IMR-90 (cell line): ENCODE measurements at regions not wholly inside any gene's neighbourhood (a gene's known extent, or its start where the extent isn't known, plus 50 kb on each side); places are given as distances from the start of the nearest gene placed in this dataset.

Experiments
- ATAC-seq: fragments of 200-7000 bp; cut with Tn5 transposase; 2 replicates; pipeline ENCODE4 v1.9.1; 2020; ENCODE audit warnings: low read depth, mild to moderate bottlenecking, moderate library complexity
- BruUV-seq: library from RNA; stranded (reverse); fragments of 400-500 nt; replicated peaks from 2 replicates; lab custom pipeline; 2021; lab: Mats Ljungman, UMichigan
- CTCF ChIA-PET: fragments of 300-600 bp; formaldehyde crosslinking; extraction: SDS; loops from one replicate; lab custom pipeline; 2021; ENCODE audit warnings: antibody characterized with exemption; lab: Yijun Ruan, JAX
- POLR2A ChIA-PET: fragments of 300-600 bp; sonication (Branson Sonifier 250); formaldehyde crosslinking; loops from one replicate; lab custom pipeline; 2022; ENCODE audit warnings: antibody characterized with exemption; ENCODE audit not compliant: unreplicated experiment; lab: Charles Lee
- DNase-seq: peaks from one replicate; pipeline ENCODE4 v3.0.0; 2013
- H2AFZ ChIP-seq: replicated peaks from 2 replicates; pipeline ENCODE3; 2013; ENCODE audit warnings: low read length, mild to moderate bottlenecking; ENCODE audit not compliant: poor library complexity
- H2AK5ac ChIP-seq: 2 replicates; pipeline ENCODE4 v1.6.1; 2013; ENCODE audit warnings: low read depth, low read length, inconsistent platforms
- H2AK9ac ChIP-seq: replicated peaks from 2 replicates; pipeline ENCODE3; 2013; ENCODE audit warnings: mild to moderate bottlenecking, low read depth, low read length, moderate library complexity; ENCODE audit not compliant: poor library complexity
- H2BK120ac ChIP-seq: 2 replicates; pipeline ENCODE4 v1.6.1; 2013; ENCODE audit warnings: low read depth, low read length, inconsistent platforms
- H2BK15ac ChIP-seq: 3 replicates; pipeline ENCODE4 v1.6.1; 2013; ENCODE audit warnings: low read depth, low read length, inconsistent platforms
- H2BK20ac ChIP-seq: 2 replicates; pipeline ENCODE4 v1.6.1; 2013; ENCODE audit warnings: low read depth, mild to moderate bottlenecking, inconsistent platforms, low read length, moderate library complexity
- H2BK5ac ChIP-seq: 2 replicates; pipeline ENCODE4 v1.6.1; 2013; ENCODE audit warnings: mild to moderate bottlenecking, low read depth, low read length, inconsistent platforms; ENCODE audit not compliant: poor library complexity, severe bottlenecking
- H3K14ac ChIP-seq: replicated peaks from 2 replicates; pipeline ENCODE4 v1.6.1; 2013; ENCODE audit warnings: low read depth, low read length, inconsistent platforms
- H3K18ac ChIP-seq: 2 replicates; pipeline ENCODE4 v1.6.1; 2013; ENCODE audit warnings: low read depth, low read length, control low read depth
- H3K23ac ChIP-seq: 2 replicates; pipeline ENCODE4 v1.6.1; 2013; ENCODE audit warnings: low read depth, low read length, inconsistent platforms
- H3K27ac ChIP-seq: 2 replicates; pipeline ENCODE4 v1.5.1; 2013; ENCODE audit warnings: mild to moderate bottlenecking, control low read depth, low read length; ENCODE audit not compliant: insufficient read depth
- H3K27me3 ChIP-seq: 2 replicates; pipeline ENCODE4 v1.6.1; 2013; ENCODE audit warnings: low read length; ENCODE audit not compliant: control insufficient read depth, insufficient read depth
- H3K36me3 ChIP-seq: 2 replicates; pipeline ENCODE4 v1.6.1; 2013; ENCODE audit warnings: low read length, mixed read lengths; ENCODE audit not compliant: control insufficient read depth, insufficient read depth
- H3K4ac ChIP-seq: 2 replicates; pipeline ENCODE4 v1.6.1; 2013; ENCODE audit warnings: low read depth, low read length, inconsistent platforms
- H3K4me1 ChIP-seq: 2 replicates; pipeline ENCODE4 v1.6.1; 2013; ENCODE audit warnings: low read length, mixed read lengths; ENCODE audit not compliant: control insufficient read depth, insufficient read depth
- H3K4me2 ChIP-seq: 2 replicates; pipeline ENCODE4 v1.6.1; 2013; ENCODE audit warnings: low read depth, mild to moderate bottlenecking, control low read depth, low read length, moderate library complexity
- H3K4me3 ChIP-seq: 2 replicates; pipeline ENCODE4 v1.5.1; 2013; ENCODE audit warnings: low read depth, mild to moderate bottlenecking, control low read depth, low read length, moderate library complexity; ENCODE audit not compliant: insufficient read depth
- H3K56ac ChIP-seq: 2 replicates; pipeline ENCODE4 v1.6.1; 2013; ENCODE audit warnings: low read length, inconsistent platforms; ENCODE audit not compliant: insufficient read depth; ENCODE audit errors: extremely low read depth
- H3K79me1 ChIP-seq, 2 experiments: 2 replicates each; pipeline ENCODE4 v1.6.1; 2013; ENCODE audit warnings: low read length in 2 of 2, inconsistent platforms in 1 of 2, low read depth in 1 of 2
- H3K9ac ChIP-seq: 2 replicates; pipeline ENCODE4 v1.6.1; 2013; ENCODE audit warnings: low read depth, low read length, control low read depth
- H3K9me1 ChIP-seq: 2 replicates; pipeline ENCODE4 v1.6.1; 2013; ENCODE audit warnings: low read length, inconsistent platforms; ENCODE audit not compliant: insufficient read depth
- H3K9me3 ChIP-seq: 2 replicates; pipeline ENCODE4 v1.6.1; 2013; ENCODE audit warnings: low read length; ENCODE audit not compliant: control insufficient read depth, insufficient read depth
- H4K20me1 ChIP-seq: 2 replicates; pipeline ENCODE4 v1.6.1; 2013; ENCODE audit warnings: low read length, inconsistent platforms; ENCODE audit not compliant: insufficient read depth
- H4K5ac ChIP-seq: 2 replicates; pipeline ENCODE4 v1.6.1; 2013; ENCODE audit warnings: mild to moderate bottlenecking, low read depth, low read length, control low read depth
- H4K8ac ChIP-seq, 2 experiments: 2 replicates each; pipeline ENCODE4 v1.6.1; 2013; ENCODE audit warnings: low read depth in 2 of 2, low read length in 2 of 2, control low read depth in 1 of 2, inconsistent platforms in 1 of 2
- H4K91ac ChIP-seq: 2 replicates; pipeline ENCODE4 v1.6.1; 2013; ENCODE audit warnings: low read depth, low read length, inconsistent platforms; ENCODE audit not compliant: insufficient read depth
- BHLHE40 ChIP-seq: fragments of 150-350 bp; IDR thresholded peaks from 2 replicates; pipeline ENCODE4 v1.6.1; 2016; ENCODE audit warnings: mild to moderate bottlenecking, low read depth, low read length
- CEBPB ChIP-seq: IDR thresholded peaks from 2 replicates; pipeline ENCODE4 v1.6.1; 2012; ENCODE audit warnings: low read depth, low read length, improper control_type of control experiment
- ELK1 ChIP-seq: fragments of 150-350 bp; IDR thresholded peaks from 2 replicates; pipeline ENCODE4 v1.6.1; 2016; ENCODE audit warnings: low read depth, mild to moderate bottlenecking, low read length, moderate library complexity, borderline replicate concordance
- FOS ChIP-seq: fragments of 150-350 bp; IDR thresholded peaks from 2 replicates; pipeline ENCODE4 v1.6.1; 2016; ENCODE audit warnings: low read depth, low read length
- MXI1 ChIP-seq: IDR thresholded peaks from 2 replicates; pipeline ENCODE4 v1.6.1; 2012; ENCODE audit warnings: low read depth, mild to moderate bottlenecking, low read length, moderate library complexity, borderline replicate concordance
- NFE2L2 ChIP-seq: fragments of 150-350 bp; IDR thresholded peaks from 2 replicates; pipeline ENCODE4 v1.6.1; 2016; ENCODE audit warnings: low read depth, mild to moderate bottlenecking, low read length
- POLR2A ChIP-seq: IDR thresholded peaks from 2 replicates; pipeline ENCODE4 v1.6.1; 2012; ENCODE audit warnings: mild to moderate bottlenecking, low read depth, low read length
- RAD21 ChIP-seq: IDR thresholded peaks from 2 replicates; pipeline ENCODE4 v1.6.1; 2012; ENCODE audit warnings: low read length, improper control_type of control experiment
- RCOR1 ChIP-seq: IDR thresholded peaks from 2 replicates; pipeline ENCODE4 v1.6.1; 2012; ENCODE audit warnings: mild to moderate bottlenecking, low read length, improper control_type of control experiment; ENCODE audit not compliant: insufficient replicate concordance
- SMC3 ChIP-seq: fragments of 150-350 bp; IDR thresholded peaks from 2 replicates; pipeline ENCODE4 v1.6.1; 2016; ENCODE audit warnings: low read depth, mild to moderate bottlenecking, antibody characterized with exemption, low read length, moderate library complexity
- USF2 ChIP-seq: fragments of 150-350 bp; IDR thresholded peaks from 2 replicates; pipeline ENCODE4 v1.6.1; 2017; ENCODE audit warnings: mild to moderate bottlenecking, antibody characterized with exemption, low read length, low read depth
- WGBS, 2 experiments: methylation state at CpG; one replicate each; pipeline versions ENCODE4 v1.1.5 to v1.1.7; 2013; ENCODE audit warnings: missing lambda C conversion rate in 2 of 2; ENCODE audit not compliant: insufficient read length in 1 of 2; ENCODE audit errors: extremely low coverage in 2 of 2; 5-methylcytosine and 5-hydroxymethylcytosine counted together
- dilution Hi-C: fragments of 300-500 bp; cut with HindIII; formaldehyde crosslinking; loops from one replicate; pipeline ENCODE4 v1.14.3; 2018; ENCODE audit warnings: low sequenced_read_pairs; ENCODE audit not compliant: unreplicated experiment
- in situ Hi-C: fragments of 300-500 bp; cut with MboI; formaldehyde crosslinking; loops from 3 replicates; pipeline ENCODE4 v1.14.3; 2019; ENCODE audit warnings: low sequenced_read_pairs, inconsistent platforms, mixed read lengths
- intact Hi-C: fragments of 100-400 bp; cut with micrococcal nuclease; formaldehyde crosslinking; loops from 2 replicates; pipeline ENCODE4 v1.10.0; 2022
- TF ChIP-seq, protein P1 (sequence below): conservative IDR thresholded peaks from 2 replicates; pipeline ENCODE4 v1.5.1; 2012; ENCODE audit warnings: mild to moderate bottlenecking, low read depth, low read length, improper control_type of control experiment

- POLR2A ChIA-PET, result no interaction called here
- Histone ChIP-seq H2BK5ac (no peak overlapping the region), H2BK15ac (no peak overlapping the region), H3K56ac (no peak overlapping the region), H4K5ac (no peak overlapping the region), H2AK5ac (no peak overlapping the region), H2AFZ (no peak overlapping the region), H3K4me1 (no peaks in the 10 kb centered on the region), H3K4ac (no peak overlapping the region), H3K27ac (no peak overlapping the region), H2BK20ac (no peak overlapping the region), H3K9me3 (no peaks in the 10 kb centered on the region), H3K4me2 (no peak overlapping the region), H3K9me1 (no peaks in the 10 kb centered on the region), H3K18ac (no peak overlapping the region), H3K79me1 (no peaks in the 10 kb centered on the region), H3K27me3 (no peaks in the 10 kb centered on the region), H3K9ac (no peak overlapping the region), H3K23ac (no peak overlapping the region), H3K36me3 (no peaks in the 10 kb centered on the region), H4K91ac (no peak overlapping the region), H3K4me3 (no peak overlapping the region), H3K14ac (no peak overlapping the region), H4K8ac (no peak overlapping the region), H4K20me1 (no peaks in the 10 kb centered on the region), H2BK120ac (no peak overlapping the region), H2AK9ac (no peak overlapping the region)
- BruUV-seq, result no TSS peak
- ATAC-seq (no peak), DNase-seq (no peak)
- in situ Hi-C loops (no loop called here), intact Hi-C loops (no loop called here), dilution Hi-C loops (no loop called here)
- TF ChIP-seq MXI1 (no peak), RCOR1 (no peak), RAD21 (no peak), POLR2A (no peak), CEBPB (no peak), ELK1 (no peak), USF2 (no peak), BHLHE40 (no peak), NFE2L2 (no peak), SMC3 (no peak), FOS (no peak)
- TF ChIP-seq, protein P1, sequence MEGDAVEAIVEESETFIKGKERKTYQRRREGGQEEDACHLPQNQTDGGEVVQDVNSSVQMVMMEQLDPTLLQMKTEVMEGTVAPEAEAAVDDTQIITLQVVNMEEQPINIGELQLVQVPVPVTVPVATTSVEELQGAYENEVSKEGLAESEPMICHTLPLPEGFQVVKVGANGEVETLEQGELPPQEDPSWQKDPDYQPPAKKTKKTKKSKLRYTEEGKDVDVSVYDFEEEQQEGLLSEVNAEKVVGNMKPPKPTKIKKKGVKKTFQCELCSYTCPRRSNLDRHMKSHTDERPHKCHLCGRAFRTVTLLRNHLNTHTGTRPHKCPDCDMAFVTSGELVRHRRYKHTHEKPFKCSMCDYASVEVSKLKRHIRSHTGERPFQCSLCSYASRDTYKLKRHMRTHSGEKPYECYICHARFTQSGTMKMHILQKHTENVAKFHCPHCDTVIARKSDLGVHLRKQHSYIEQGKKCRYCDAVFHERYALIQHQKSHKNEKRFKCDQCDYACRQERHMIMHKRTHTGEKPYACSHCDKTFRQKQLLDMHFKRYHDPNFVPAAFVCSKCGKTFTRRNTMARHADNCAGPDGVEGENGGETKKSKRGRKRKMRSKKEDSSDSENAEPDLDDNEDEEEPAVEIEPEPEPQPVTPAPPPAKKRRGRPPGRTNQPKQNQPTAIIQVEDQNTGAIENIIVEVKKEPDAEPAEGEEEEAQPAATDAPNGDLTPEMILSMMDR, result no peak
- CTCF ChIA-PET, result no interaction called here
- no CpG with 5 or more reads among the region's 4 CpGs for WGBS, 2 experiments
These were observed 146.7 kb downstream of the RPIA start for GRCh38 chr2:88838165-88838635.
